ENCODE measurements at regions not wholly inside any gene's neighbourhood (a gene's known extent, or its start where the extent isn't known, plus 50 kb on each side); places are given as distances from the start of the nearest gene placed in this dataset.
"Not testable (repeated sequence)": the region's sequence is repeated elsewhere in the genome, so short reads cannot be mapped to it uniquely, and the experiment has no call there.

- no peak overlapping the region for H3K4me3 ChIP-seq (ENCODE audit: low read length)
- TF ChIP-seq CTCF (conservative IDR thresholded peaks at IDR 0.05; ENCODE audit: low read length), result no peak
Measured at GRCh38 chr18:75966431-75966830, 528.6 kb downstream of the ZNF516 start.

GRCh38 chr18:75962036-75962572, 532.9 kb downstream of the ZNF516 start:
- no peak for TF ChIP-seq CTCF (conservative IDR thresholded peaks at IDR 0.05; ENCODE audit: low read length)
- no peak overlapping the region for H3K4me3 ChIP-seq (ENCODE audit: low read length)
- no peak for DNase-seq (ENCODE audit: low read depth)

More at GRCh38 chr18:75966431-75966830, 528.6 kb downstream of the ZNF516 start:
- no peak for DNase-seq (ENCODE audit: low read depth)

- not testable (repeated sequence) for DNase-seq (ENCODE audit: low read depth); H3K4me3 ChIP-seq (ENCODE audit: low read length)
Measured at GRCh38 chr18:75960356-75960755, 532.9 kb upstream of the SMIM21 start.

- no peak overlapping the region for H3K4me3 ChIP-seq (ENCODE audit: low read length)
- no peak for TF ChIP-seq CTCF (conservative IDR thresholded peaks at IDR 0.05; ENCODE audit: low read length)
- DNase-seq (ENCODE audit: low read depth), result no peak
Measured at GRCh38 chr18:75959150-75959549, 531.6 kb upstream of the SMIM21 start.

- DNase-seq (ENCODE audit: low read depth), result peak; percentile 4
- H3K4me3 ChIP-seq (ENCODE audit: low read length), result no peak overlapping the region
- peak; percentile 34 for TF ChIP-seq CTCF (conservative IDR thresholded peaks at IDR 0.05; ENCODE audit: low read length)
Measured at GRCh38 chr18:75958683-75959082, 531.2 kb upstream of the SMIM21 start.

GRCh38 chr18:75945265-75945933, 517.9 kb upstream of the SMIM21 start:
- no peak for DNase-seq (ENCODE audit: low read depth)
- TF ChIP-seq CTCF (conservative IDR thresholded peaks at IDR 0.05; ENCODE audit: low read length), result no peak
- H3K4me3 ChIP-seq (ENCODE audit: low read length), result no peak overlapping the region

GRCh38 chr18:75937306-75937705, 509.8 kb upstream of the SMIM21 start:
- no peak for DNase-seq (ENCODE audit: low read depth)
- no peak overlapping the region for H3K4me3 ChIP-seq (ENCODE audit: low read length)
- no peak for TF ChIP-seq CTCF (conservative IDR thresholded peaks at IDR 0.05; ENCODE audit: low read length)

All from AG10803 (cell line).